ENCODE measurements at regions not wholly inside any gene's neighbourhood (a gene's known extent, or its start where the extent isn't known, plus 50 kb on each side); places are given as distances from the start of the nearest gene placed in this dataset.

GRCh38 chr7:43791-44540, 148.4 kb upstream of the FAM20C start:
- DNase-seq (ENCODE audit: low read depth) = no peak
- H3K4me3 ChIP-seq (ENCODE audit: low read depth, low read length) = no peak overlapping the region
- no peak for TF ChIP-seq MYC (IDR thresholded peaks at IDR 0.05; ENCODE audit: low read depth, low read length)
- no peak for TF ChIP-seq MAX (IDR thresholded peaks at IDR 0.05; ENCODE audit: low read depth, low read length)
- TF ChIP-seq POLR2A (IDR thresholded peaks at IDR 0.05; ENCODE audit: extremely low read depth, insufficient read length) = no peak
- no peak for TF ChIP-seq CTCF (IDR thresholded peaks at IDR 0.05; ENCODE audit: low read depth, low read length)

GRCh38 chr7:44541-44896, 147.9 kb upstream of the FAM20C start:
- no peak for TF ChIP-seq MAX (IDR thresholded peaks at IDR 0.05; ENCODE audit: low read depth, low read length)
- no peak for TF ChIP-seq MYC (IDR thresholded peaks at IDR 0.05; ENCODE audit: low read depth, low read length)
- no peak for TF ChIP-seq CTCF (IDR thresholded peaks at IDR 0.05; ENCODE audit: low read depth, low read length)
- TF ChIP-seq POLR2A (IDR thresholded peaks at IDR 0.05; ENCODE audit: extremely low read depth, insufficient read length) = no peak
- DNase-seq (ENCODE audit: low read depth) = no peak
- H3K4me3 ChIP-seq (ENCODE audit: low read depth, low read length) = no peak overlapping the region

GRCh38 chr7:45106-46090, 147.0 kb upstream of the FAM20C start:
- DNase-seq (ENCODE audit: low read depth) = no peak
- no peak overlapping the region for H3K4me3 ChIP-seq (ENCODE audit: low read depth, low read length)
- TF ChIP-seq POLR2A (IDR thresholded peaks at IDR 0.05; ENCODE audit: extremely low read depth, insufficient read length) = no peak
- TF ChIP-seq CTCF (IDR thresholded peaks at IDR 0.05; ENCODE audit: low read depth, low read length) = no peak
- TF ChIP-seq MYC (IDR thresholded peaks at IDR 0.05; ENCODE audit: low read depth, low read length) = no peak
- no peak for TF ChIP-seq MAX (IDR thresholded peaks at IDR 0.05; ENCODE audit: low read depth, low read length)

- no peak for DNase-seq (ENCODE audit: low read depth)
- TF ChIP-seq MYC (IDR thresholded peaks at IDR 0.05; ENCODE audit: low read depth, low read length) (no peak), POLR2A (IDR thresholded peaks at IDR 0.05; ENCODE audit: extremely low read depth, insufficient read length) (no peak), CTCF (IDR thresholded peaks at IDR 0.05; ENCODE audit: low read depth, low read length) (no peak), MAX (IDR thresholded peaks at IDR 0.05; ENCODE audit: low read depth, low read length) (no peak)
- H3K4me3 ChIP-seq (ENCODE audit: low read depth, low read length) = no peak overlapping the region
These were observed 146.1 kb upstream of the FAM20C start for GRCh38 chr7:46123-46829.

- H3K4me3 ChIP-seq (ENCODE audit: low read depth, low read length) = no peak overlapping the region
- TF ChIP-seq POLR2A (IDR thresholded peaks at IDR 0.05; ENCODE audit: extremely low read depth, insufficient read length) = no peak
- TF ChIP-seq CTCF (IDR thresholded peaks at IDR 0.05; ENCODE audit: low read depth, low read length) = no peak
- DNase-seq (ENCODE audit: low read depth) = no peak
These were observed 145.6 kb upstream of the FAM20C start for GRCh38 chr7:46830-47140.

Data from NB4 (cell line).